ENCODE measurements at regions not wholly inside any gene's neighbourhood (a gene's known extent, or its start where the extent isn't known, plus 50 kb on each side); places are given as distances from the start of the nearest gene placed in this dataset.
"Not testable (repeated sequence)": the region's sequence is repeated elsewhere in the genome, so short reads cannot be mapped to it uniquely, and the experiment has no call there.

DNA sequence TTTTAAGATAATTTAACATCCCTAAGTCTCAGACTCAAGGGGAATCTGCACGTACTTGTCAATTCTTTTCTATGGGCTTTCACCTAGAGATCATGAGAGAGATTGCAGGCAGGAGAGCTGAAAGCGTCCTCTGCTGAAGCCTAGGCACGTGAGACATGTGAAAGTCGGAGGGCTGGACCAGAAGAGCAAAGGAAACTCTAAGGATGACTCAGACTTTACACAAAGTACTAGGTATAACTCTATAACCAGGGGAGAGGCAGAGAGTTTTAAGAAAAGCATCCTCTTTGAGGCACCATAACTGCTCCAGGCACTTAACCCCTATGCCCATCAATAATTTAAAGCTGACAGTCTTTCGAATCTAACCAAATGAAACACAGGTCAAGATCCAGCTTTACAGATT, 436.6 kb downstream of the VGLL3 start:
- DNase-seq (ENCODE audit: low spot score), result no peak

DNA sequence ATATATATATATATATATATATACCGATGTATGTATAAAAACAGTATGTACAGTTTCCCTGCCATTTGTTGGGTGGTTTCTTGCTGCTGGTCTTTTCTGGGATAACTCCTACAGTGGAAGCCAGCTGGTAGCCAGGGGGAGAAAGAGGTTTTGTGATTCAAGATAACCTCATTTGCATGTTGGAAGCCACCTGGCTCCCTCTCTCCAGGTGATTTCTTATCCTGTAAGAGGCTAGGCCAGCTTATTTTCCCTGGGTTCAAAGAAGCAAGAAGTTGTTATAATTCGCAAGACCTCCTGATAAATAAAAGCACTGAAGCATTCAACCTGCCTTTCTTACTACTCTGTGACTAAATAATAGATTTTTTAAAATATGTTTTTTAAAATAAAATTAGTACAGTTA, 443.3 kb downstream of the VGLL3 start:
- DNase-seq (ENCODE audit: low spot score), result no peak

DNA sequence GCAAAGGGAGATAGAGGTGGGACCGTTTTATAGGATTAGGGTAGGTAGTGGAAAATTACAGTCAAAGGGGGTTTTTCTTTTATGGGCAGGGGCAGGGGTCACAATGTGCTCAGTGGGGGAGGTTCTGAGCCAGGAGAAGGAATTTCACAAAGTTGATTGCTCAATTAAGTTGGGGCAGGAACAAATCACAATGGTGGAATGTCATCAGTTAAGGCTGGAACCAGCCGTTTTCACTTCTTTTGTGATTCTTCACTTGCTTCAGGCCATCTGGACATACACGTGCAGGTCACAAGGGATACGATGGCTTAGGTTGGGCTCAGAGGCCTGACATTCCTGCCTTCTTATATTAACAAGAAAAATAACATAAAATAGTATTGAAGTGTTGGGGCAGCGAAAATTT, 453.8 kb downstream of the VGLL3 start:
- DNase-seq (ENCODE audit: low spot score), result no peak

DNA sequence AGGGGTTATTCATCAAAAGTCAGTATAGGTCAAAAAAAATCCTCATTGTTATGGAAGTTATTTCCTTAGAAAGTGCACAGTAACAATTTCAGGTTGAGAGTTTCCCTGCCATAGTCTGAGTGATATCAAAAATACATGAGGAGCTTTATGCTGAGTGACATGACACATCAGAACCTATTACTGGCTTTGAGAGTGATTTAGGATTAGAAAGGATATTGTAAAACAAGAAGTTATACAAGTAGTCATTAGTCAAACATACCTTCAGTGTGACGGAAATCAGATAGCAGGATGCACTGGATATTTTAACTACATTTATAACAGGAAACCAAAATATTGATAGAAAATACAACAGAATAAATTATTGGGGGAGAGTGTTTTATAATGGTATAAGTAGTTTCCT, 471.1 kb downstream of the VGLL3 start:
- DNase-seq (ENCODE audit: low spot score), result no peak

DNA sequence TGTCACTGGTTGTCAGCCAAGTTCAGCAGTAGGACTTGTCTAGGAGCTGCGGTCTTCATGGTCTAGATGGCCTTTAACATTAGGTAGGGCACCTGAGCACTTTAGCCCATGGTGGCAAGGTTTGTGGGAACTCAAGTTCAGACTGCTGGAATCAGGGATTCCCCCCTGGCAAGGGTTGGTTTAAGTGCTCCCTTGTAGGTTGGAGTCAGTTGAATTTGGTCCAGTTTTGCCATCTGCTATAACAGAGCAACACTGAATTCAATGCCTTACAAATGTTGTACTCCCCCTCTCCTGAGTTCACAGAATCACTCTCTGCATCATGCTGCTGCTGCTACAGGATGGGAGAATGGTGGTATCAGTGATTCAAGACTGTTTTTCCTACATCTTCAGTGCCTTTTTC, 509.3 kb downstream of the VGLL3 start:
- DNase-seq (ENCODE audit: low spot score), result no peak

DNA sequence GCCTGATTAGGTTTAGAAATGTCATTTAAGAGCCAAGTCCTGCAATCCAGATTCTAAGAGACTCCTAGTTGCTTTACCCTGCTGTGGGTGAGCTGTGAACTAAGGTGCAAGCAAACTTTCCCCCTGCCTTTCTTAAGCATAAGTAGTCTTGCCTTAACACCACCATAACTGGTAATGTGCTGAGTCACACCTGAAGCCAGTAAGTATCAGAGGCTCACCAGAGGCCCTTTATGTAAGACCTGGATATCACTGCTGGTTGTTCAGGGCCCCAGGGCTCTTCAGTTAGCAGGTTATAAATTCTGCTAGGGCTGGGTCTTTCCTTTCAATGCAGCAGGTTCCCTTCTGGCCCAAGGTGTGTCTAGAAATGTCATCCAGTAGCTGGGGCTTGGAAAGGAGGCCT, 509.9 kb downstream of the VGLL3 start:
- no peak for DNase-seq (ENCODE audit: low spot score)

DNA sequence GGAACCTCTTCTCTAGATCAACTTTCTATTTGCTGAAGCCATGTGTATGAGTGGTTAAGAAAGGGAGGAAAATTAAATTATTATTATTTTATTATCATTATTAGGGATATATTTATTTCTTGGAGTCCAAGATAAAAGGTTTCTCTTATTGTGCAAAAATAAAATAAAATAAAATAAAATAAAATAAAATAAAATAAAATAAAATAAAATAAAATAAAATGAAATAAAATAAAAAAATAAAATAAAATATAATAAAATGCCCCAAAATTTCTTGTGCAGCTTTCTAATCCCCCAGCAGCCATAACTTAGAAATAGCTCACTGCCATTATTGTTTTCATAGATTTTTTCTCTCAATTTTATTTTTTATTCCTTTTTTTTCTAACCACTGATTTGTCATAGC, 526.8 kb downstream of the VGLL3 start:
- no peak for DNase-seq (ENCODE audit: low spot score)

DNA sequence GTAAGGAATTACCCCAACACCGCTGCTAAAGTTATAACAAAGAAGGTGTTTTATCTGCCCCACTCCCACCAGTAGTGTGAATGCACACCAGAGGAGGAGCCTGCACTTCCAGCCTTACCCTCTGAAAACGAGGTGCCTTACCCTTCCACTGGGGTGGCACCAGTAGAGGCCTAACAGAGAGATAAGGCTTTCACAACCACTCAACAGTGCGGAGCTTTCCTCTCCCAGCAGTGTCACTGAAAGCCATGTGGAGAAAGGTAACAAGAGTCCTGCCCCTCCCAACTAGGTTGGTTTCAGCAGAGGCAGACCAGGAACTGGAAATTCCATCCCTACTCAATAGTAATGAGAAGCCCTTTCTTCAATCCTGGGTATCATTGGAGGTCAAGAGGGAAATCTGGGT, 539.2 kb downstream of the VGLL3 start:
- DNase-seq (ENCODE audit: low spot score), result no peak

DNA sequence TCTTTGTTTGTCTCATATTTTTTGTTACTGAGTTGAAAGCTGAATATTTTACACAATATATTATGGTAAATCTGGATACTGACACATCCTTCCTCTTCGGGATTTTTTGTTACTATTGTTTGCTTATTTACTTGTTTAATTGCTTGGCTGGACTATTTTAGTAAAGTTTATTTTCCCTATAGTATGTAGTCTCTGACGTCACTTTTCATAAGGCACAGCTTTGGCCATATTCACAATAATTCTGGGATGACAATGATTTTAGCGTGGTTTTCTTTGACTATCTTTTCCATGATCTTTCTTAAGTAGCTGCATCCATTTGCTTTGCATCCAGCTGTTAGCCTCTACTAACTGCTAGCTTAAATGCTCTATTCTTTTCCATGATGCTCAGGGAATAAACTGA, 552.4 kb downstream of the VGLL3 start:
- DNase-seq (ENCODE audit: low spot score), result no peak

DNA sequence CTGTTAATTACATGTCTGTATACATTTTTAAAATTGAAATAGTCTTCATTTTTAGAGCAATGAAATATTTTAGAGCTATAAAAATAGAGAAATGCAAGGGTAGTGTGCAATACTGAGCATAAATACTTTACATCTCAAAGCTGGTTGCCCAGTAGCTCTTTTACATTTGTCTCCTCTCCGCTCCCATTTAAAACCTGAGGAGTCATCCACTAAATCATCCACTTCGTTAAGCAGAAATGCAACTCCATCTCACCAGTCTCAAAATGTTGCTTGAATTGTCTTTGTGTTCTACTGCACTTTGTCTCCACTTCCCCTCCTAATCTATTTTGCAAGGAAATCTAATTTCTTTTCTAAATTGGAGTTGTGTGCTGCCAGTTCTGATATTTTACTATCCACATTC, 563.6 kb downstream of the VGLL3 start:
- no peak for DNase-seq (ENCODE audit: low spot score)

DNA sequence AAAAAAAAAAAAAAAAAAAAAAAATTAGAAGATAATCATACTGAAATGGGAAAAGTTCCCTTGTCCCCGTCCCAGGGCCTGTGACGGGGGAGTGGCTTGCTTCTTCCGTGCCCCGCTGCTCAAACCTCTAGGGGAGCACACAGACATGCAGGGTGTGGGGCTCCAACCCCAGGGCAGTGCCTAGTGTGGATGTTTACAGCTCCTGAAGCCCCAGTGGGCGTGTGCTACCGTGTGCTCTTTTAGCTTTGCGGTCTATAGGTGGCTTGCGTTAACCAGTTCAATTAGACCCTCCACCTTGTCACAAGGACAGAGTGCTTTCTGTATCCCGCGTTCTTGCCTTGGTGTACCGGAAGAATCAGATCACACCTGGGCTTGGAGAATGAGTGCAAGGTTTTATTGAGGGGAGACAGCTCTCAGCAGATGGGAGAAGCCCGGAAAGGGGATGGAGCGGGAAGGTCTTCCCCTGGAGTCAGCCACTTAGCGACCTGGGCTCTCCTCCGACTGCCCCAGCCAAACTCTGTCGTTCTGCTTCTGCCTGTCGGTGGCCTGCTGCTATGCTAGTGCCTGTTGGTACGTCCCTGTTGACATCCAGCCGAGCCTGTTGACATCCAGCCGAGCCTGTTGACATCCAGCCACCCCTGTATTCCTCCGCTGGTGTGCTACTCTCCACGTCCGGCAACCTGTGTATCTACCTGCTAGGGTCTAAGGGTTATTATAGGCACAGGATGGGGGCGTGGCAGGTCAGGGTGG, 569.8 kb downstream of the VGLL3 start:
- no peak for DNase-seq (ENCODE audit: low spot score)

DNA sequence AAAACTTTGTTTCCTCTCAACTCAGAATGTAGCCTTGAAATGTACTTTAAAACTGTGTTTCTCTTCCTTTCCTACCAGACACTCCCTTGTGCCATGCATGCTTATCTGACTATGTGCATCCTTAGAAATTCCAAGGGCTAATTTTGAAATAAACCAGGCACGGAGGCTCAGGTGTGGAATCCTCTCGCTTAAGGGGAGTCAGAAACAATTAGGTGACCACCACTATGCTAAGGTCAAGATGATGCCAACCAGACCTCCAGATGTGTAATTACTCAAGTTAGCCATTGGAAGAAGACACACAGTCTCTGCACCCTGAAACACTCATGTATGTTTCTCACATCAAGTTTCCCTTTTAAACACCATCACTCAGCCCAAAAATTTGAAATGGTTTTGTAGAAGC, 572.1 kb downstream of the VGLL3 start:
- DNase-seq (ENCODE audit: low spot score), result no peak

DNA sequence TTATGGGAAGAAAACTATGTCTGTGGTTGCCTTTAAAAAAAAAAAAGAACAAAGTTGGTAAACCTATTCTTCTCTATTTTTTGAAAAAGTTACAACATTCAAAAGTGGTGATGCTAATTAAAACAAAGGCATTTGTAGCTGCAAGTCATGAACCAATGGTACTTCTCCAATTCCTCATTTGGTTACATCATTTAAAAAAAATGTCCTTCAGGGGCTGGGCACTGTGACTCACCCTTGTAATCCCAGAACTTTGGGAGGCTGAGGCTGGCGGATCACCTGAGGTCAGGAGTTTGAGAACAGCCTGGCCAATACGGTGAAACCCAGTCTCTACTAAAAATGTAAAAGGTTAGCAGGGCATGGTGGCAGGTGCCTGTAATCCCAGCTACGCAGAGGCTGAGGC, 574.6 kb downstream of the VGLL3 start:
- no peak for DNase-seq (ENCODE audit: low spot score)

DNA sequence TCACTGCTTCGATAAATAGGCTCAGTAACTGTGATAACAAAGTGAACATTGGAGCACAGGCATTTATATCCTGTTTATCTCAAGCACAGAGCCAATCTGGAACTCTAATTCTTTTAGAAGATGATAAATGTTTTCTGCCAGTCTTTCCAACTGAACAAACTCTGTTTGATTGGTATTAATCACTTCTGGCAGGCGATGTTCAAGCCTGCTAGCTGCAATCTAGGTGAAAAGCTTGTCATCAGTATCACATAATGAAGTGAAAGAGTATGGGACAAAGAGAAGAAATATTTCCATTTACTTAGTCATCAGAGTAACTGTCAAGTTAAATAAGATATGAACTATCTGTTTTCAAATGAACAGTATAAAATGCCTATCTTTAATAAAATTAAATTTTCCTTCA, 577.3 kb downstream of the VGLL3 start:
- no peak for DNase-seq (ENCODE audit: low spot score)

DNA sequence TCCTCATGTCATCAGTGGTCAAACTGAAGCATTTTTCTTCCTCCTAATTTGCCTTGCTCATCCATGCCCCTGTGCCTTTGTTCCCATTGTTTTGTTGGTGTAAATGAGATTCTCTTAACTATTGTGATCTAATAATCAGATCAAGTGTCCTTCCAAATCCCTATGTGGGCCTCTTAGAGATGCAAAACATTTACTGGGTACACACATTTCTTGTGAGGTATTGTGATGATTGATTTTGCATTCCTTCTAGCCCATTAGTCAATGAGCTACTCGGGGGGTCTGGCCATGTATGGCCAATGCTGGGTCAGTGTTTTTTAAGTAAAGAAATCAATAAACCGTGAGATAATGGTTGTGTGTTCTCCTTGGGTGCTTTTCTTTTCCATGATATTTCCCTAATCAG, 580.4 kb downstream of the VGLL3 start:
- DNase-seq (ENCODE audit: low spot score), result no peak

DNA sequence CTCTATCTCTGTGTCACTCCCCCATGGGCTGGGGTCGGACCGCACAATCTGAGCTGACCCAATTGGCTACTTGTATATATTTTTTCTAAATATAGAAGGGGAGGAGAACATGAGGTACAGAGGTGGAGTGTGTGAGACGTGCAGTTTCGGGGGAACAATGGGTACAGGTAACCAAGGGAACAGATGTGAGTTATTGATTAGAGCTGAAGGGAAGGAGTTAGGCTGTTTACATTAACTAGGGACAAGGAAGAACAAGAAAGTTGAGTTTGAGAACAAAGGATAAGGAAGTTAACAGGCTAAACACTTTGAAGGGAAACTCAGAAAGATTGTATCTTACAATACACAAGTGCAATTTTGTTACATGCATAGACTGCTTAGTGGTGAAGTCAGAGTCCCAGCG, 601.2 kb downstream of the VGLL3 start:
- not testable (repeated sequence) for DNase-seq (ENCODE audit: low spot score)

DNA sequence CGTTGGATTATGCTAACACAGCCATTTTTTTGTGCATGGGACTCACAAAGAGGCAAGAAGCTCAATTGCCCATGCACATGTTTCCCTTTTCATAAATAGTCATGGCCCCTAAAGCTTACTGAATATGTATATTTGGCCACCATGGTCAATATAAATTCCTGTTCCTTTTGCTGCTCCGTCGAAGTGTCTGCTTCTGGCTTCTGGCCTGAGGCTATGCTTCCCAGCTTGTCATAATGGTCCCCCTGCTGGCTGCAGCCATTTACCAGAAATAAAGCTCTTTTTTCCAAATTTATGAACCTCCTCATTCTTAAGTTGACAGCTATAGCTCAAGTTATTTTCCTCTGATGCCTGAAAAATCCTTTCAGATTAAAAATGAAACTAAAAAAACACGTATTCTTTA, 602.1 kb downstream of the VGLL3 start:
- DNase-seq (ENCODE audit: low spot score), result peak; percentile 3

DNA sequence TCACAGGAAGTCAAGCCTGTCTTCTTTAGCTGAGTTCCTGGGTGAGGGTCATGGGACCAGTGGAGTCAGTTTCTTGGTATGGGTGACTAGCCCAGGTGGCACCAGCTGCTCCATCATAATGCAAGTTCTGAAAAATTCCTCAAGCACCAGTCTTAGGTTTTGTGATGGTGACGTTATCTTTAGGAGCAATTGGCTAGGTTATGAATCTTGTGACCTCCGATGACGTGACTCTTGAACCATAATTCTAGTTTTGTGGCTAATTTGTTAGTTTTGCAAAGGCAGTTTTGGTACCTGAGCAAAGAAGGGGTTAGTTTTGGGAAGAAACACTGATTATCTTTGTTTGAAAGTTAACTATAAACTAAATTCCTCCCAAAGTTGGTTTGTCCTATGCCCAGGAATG, 608.4 kb downstream of the VGLL3 start:
- no peak for DNase-seq (ENCODE audit: low spot score)

DNA sequence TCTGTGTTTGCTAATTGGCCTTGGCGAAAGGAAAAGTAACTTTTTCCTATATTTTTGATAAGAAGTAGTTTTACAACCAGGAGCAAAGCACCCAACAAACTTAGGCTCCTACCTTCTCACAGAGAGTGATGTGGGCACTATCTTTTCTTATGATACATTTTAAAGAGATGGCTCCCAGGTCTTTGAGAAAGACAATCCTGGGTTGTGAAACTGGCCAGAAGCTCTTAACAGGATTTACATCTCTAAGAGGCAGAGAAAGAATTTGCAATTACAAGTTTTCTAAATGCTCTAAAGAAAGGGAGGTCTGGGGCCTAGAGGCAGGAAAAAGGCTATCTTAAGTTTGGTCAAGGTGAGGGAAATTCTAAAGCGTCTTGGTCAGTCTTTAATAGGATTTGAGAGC, 609.7 kb downstream of the VGLL3 start:
- no peak for DNase-seq (ENCODE audit: low spot score)

DNA sequence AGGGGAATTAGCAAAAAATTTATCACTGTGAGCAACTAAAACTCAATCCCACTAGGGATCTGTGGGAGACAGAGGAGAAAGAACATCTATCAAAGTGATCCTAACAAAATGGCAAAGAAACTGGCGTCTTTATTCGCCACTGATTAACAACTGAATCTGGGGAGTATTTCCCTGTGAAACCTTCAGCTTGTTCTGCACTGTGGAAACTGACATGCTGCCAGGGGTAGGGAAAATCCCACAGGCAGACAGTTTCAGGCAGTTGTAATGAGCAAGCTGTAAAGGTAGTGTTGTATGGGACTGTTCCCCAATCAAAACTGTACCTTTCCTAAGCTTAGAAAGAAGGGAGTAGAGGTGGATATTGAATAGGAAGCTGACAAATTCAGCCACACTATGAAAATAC, 611.7 kb downstream of the VGLL3 start:
- no peak for DNase-seq (ENCODE audit: low spot score)

DNA sequence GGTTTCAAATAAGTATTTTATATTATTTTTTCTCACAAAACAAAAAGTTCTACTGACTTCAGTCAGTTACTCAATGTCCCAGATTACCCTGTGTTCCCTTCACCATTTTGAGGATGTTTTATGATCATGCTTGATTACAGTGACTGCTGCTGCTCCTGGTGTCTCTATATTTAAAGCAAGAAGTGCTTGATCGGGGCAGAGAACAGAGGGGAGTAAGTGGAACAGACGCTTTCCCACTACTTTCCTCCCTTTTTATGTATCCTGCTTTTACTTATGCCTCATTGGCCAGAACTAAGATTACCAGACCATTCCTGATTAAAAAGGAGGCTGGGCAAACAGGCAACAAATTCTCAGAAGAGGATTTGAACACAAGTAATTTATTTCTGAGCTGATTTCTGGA, 612.1 kb downstream of the VGLL3 start:
- no peak for DNase-seq (ENCODE audit: low spot score)

DNA sequence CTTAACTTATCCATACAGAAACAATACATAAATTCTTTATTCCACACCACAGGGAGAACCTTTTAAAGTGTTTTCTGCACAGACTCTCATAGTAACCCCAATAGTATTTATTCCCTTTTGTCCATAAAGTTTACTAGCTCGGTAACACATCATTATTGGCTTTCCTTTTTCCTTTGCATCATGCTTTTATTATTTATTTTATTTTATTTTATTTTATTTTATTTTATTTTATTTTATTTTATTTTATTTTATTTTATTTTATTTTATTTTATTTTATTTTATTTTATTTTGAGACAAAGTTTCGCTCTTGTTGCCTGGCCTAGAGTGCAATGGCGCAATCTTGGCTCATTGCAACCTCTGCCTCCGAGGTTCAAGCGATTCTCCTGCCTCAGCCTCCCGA, 655.4 kb downstream of the VGLL3 start:
- DNase-seq (ENCODE audit: low spot score), result not testable (repeated sequence)

DNA sequence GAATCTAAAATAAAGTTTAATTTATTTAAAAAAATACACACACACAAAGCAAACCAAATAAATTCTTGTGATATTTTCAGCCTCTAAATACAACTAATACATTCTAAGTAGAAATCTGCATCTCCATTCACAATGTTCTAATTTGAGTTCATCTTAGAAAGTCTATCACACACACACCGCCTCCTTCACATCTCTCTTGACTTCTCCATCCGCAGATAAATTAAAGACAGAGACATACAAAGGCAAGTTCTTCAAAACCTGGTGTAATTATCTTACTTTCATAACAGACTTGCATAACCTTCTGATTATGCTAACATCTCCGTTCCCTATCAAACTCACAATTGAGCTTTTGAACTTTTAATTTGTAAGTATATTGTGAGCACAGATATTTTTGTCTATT, 657.3 kb downstream of the VGLL3 start:
- no peak for DNase-seq (ENCODE audit: low spot score)

DNA sequence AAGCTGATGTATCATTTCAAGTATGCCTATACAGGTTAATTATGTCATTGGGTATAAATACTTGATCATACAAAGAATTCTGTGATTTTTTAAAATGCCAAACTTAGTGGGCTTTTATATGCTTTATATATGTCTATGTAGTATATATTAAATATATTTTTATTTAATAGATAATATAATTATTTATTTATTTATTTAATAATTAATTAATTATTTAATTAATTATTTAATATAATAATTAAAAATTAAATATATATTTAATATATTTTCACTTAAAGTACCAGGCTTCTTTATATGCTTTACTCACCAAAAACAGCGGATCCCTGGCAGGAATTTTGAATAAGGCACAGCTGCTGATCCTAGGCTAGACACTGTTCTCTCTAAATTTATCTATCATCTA, 687.0 kb downstream of the VGLL3 start:
- no peak for DNase-seq (ENCODE audit: low spot score)
